ENCODE measurements at regions not wholly inside any gene's neighbourhood (a gene's known extent, or its start where the extent isn't known, plus 50 kb on each side); places are given as distances from the start of the nearest gene placed in this dataset.

GRCh38 chr1:187096689-187097088 lies 267.9 kb downstream of the PLA2G4A start:
- TF ChIP-seq CTCF (IDR thresholded peaks at IDR 0.05 in 8 of 11, conservative IDR thresholded peaks at IDR 0.05 in 3 of 11) (no peak), POLR2A (IDR thresholded peaks at IDR 0.05) (no peak), POLR2AphosphoS5 (IDR thresholded peaks at IDR 0.05) (no peak)
